Medulla oblongata (tissue), 1 donor: ENCODE measurements at regions not wholly inside any gene's neighbourhood (a gene's known extent, or its start where the extent isn't known, plus 50 kb on each side); places are given as distances from the start of the nearest gene placed in this dataset.
A peak's percentile ranks its signal among the peaks of the same experiment; 100 is the strongest.

Experiments used
- DNase-seq: peaks from one replicate; pipeline ENCODE4 v3.0.0-alpha.2; 2015; ENCODE audit errors: extremely low spot score

GRCh38 chr5:93107141-93107540 is 473.9 kb downstream of the NR2F1-AS1 start:
- DNase-seq, result no peak

DNA sequence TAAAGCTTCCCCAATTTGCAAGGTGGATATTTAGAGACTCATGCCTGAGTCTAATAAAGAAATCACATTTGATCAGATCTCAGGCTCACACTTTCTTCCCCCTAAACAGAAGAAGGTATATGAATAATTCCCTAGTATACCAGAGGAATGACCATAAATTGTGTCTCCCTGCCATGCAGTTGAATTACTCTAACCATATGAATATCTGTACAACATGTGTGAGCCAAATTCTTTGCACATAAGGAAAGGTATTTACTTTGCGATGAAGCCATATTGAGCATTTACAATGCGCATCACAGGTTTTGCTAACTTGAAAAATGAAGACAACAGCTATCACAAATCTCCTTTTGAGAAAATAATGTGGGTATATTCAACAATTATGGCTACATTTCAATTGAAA is 479.4 kb downstream of the NR2F1-AS1 start:
- DNase-seq, result no peak

DNA sequence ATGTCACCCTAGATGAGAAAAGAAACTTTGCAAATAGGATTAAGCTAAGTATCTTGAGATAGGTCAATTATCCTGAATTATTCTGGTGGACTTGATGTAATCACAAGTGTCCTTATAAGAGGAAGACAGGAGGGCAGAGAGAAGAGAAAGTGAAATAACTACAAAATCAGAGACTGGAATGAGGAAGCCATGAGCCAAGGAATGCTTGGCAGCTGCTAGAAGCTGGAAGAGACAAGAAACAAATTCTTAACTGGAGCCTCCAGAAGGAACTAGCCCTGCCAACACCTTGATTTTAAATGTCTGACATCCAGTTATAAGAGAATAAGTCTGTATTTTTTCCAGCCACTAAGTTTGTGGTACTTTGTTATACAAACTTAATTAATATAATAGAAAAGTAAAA is 480.0 kb downstream of the NR2F1-AS1 start:
- no peak for DNase-seq

GRCh38 chr5:93100428-93100827 is 480.6 kb downstream of the NR2F1-AS1 start:
- DNase-seq, result no peak

GRCh38 chr5:93099902-93100347 is 481.1 kb downstream of the NR2F1-AS1 start:
- no peak for DNase-seq

GRCh38 chr5:93096561-93096960 is 484.5 kb downstream of the NR2F1-AS1 start:
- no peak for DNase-seq

GRCh38 chr5:93092349-93093105 is 488.5 kb downstream of the NR2F1-AS1 start:
- peak; percentile 44 for DNase-seq

DNA sequence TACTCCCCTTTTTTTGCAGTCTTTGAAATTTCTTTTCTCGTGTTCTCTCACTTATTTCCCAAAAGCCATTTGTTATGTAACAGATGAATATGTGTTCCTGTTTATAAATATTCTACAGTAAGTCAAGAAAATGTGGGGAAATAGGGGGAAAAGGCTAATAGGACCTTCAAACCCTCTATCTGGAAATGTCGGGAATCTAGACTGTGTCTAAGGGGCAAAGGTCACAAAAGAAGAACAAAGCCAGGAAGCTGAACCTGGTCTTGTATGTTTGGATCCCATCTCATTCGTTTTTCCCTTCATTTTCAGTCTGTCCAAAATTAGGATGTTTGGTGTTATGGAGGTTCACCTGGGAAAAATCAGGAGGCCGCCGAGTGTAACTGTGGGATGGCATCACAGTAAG is 490.3 kb downstream of the NR2F1-AS1 start:
- DNase-seq, result no peak

DNA sequence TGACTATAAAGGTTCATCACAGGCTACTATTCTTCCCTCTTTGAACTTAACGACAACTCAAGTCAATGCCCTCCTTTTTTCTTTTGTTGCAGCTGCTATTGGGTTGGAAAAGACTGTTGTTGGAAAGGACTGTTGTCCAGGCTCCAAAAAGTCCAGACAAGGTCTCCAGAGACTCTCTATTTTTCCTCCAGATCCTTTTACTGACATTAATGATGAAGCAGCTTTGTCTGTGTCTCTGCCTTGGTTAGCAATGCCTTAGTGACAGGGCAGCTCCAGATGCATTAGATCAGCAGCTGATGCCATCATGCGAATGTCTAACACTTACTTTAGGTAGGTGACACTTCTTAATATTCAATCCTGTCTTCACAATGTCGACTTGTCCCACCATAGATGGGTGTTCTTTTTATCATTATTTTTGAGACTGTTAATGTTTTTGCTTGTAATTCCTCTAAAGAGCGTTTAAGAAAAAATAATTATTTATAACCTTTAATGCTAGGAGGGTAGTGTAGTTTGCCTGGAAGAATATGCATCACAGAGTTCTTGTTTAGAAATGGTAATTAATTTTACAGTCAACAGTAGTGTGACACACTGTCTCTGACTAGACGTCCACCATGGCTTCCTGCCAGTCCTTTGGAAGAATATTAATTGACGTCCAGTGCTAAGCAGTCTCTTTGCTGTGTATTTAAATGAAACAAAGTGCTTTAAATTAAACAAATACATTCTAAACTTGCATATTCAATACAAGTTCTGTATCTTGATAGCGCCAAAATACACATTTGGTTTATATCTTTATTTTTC is 492.2 kb downstream of the NR2F1-AS1 start:
- peak; percentile 45 for DNase-seq

GRCh38 chr5:93087326-93087725 is 493.7 kb downstream of the NR2F1-AS1 start:
- DNase-seq, result no peak

DNA sequence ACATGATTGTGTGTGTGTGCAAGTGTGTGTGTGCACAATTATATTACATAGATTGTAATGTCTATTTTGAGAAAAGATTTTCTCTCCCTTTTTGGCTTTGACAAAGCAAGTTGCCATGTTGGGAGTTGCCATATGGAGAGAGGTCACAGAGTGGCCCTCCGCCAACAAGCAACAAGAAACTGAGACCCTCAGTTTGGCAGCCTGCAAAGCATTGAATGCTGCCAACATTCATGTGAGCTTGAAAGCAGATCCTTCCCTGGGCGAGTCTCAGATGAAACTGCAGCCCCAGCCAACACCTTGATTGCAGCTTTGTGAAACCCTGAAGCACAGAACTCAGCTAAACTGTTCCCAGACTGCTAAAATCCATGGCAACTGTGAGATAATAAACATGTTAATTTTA is 498.0 kb downstream of the NR2F1-AS1 start:
- DNase-seq, result no peak

DNA sequence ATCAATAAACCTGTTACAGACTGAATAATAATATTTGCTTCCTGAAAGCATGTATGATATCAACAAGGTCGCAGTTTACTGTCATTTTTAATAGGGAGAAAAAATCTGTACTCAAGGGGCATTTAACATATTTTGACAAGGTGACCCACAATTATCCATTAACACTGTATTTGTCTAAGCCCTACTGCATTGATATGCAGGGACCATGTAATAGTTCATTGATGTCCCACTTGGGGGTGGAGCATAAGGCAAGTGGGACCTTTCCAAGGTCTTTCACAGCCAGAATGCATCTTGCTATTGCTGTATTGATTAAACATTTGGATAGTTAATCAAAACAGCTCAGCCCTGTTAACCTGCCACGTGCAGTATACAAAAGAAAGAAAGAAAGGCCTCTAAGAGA is 502.0 kb downstream of the NR2F1-AS1 start:
- DNase-seq, result no peak

- DNase-seq, result peak; percentile 76
Measured at GRCh38 chr5:93078082-93079038, 502.7 kb downstream of the NR2F1-AS1 start.

DNA sequence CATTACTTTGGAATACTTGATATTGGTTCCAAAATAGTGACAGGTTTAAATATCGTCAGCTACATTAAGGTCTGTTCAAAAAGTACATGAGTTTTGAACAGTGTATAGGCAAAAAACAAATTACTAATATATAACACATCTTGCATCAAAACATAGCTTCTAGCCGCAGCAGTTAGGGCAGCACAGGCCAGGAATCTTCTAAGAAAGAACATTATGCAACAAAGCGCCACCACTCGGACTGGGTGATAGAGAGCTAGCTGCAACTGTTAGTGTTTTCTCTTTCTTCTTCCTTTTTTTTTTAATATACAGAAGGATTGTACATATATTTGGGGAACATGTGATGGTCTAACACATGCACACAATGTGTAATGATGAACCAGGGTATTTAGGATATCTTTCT is 504.5 kb downstream of the NR2F1-AS1 start:
- DNase-seq, result no peak

DNA sequence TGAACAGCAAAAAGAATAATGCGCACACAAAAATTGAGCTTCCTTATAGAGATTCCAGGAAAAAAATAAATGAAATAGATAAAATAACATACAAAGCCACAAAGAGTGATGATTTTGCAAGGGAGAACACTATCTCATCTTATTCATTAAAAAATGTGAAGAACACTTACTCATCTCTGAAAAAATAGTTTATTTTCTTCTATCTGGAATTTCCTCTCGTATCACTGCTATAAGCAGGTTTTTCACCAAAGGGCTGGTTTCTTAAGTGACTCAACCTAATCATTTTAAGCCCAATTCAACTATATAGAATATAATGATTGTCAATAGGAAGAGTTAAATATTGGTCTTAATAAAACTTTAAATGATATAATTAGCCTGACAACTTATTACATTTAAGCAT is 504.9 kb downstream of the NR2F1-AS1 start:
- DNase-seq, result no peak

DNA sequence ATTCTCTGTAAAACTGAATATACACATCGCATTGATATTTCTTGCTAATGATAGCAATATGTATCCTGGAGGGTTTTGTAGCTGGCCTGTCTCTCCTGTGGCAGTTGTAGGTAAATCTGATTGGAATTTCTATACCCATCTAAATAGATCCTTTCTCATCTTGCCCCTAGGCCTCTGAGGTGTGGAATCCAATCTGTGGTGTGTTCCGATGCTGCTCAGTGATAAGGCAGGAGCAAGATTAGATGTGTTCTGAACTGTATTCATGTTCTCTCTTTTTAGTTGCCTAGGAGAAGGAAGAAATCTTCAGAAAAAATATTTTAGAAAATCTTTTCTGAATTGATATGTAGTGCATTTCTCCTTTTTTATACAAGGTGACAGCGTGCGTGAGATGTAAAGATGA is 507.5 kb downstream of the NR2F1-AS1 start:
- no peak for DNase-seq

GRCh38 chr5:93072831-93073459 is 508.1 kb downstream of the NR2F1-AS1 start:
- no peak for DNase-seq

- no peak for DNase-seq
Measured at GRCh38 chr5:93071710-93072109, 509.3 kb downstream of the NR2F1-AS1 start.

DNA sequence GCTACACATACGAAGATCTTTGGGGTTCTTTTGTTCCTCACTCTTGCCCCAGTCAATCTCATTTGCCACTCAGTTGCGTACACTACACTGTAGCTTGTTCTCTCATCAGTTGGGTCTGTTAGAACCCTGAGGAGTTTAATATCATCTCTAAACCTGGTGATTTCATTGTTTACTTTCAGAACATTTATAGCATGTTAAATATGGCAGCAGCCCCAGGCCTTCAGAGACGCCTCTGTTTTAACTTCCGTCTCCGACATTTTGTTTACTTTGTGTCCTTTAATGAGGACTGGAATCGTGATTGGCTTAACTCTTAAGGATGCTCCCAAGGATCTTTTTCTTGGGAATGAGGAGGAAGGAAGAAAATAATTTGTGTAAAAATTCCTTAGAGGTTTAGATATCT is 510.1 kb downstream of the NR2F1-AS1 start:
- no peak for DNase-seq

- no peak for DNase-seq
Measured at GRCh38 chr5:93069276-93069675, 511.7 kb downstream of the NR2F1-AS1 start.

DNA sequence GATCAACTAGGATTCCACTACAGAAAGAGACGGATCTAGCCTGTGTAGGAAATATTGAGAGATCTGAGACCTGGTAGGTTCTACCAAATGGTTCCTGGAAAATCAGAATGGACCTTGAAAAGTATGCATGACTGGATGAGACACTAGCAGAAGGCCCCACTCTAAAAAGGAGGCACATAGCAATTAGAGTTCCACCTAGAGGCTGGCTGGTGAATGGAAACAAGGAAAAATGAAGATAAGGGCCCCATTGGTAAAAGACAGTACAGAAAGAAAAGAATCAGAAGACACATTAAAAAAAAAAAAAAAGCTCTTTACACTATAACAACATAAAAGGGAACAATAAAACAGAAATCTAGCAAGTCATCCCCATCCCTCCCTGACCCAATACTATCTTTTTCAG is 518.5 kb downstream of the NR2F1-AS1 start:
- DNase-seq, result peak; percentile 30
